Muscle of leg (tissue), 3 donors: ENCODE measurements at regions not wholly inside any gene's neighbourhood (a gene's known extent, or its start where the extent isn't known, plus 50 kb on each side); places are given as distances from the start of the nearest gene placed in this dataset.

Source experiments
- DNase-seq: peaks from one replicate; pipeline ENCODE4 v3.0.0; 2013
- H3K27ac ChIP-seq: one replicate; pipeline ENCODE4 v1.5.1; 2013; ENCODE audit warnings: mild to moderate bottlenecking, low read length, control low read depth
- H3K27me3 ChIP-seq: one replicate; pipeline ENCODE4 v1.6.1; 2013; ENCODE audit warnings: low read length; ENCODE audit not compliant: control insufficient read depth, insufficient read depth
- H3K36me3 ChIP-seq: one replicate; pipeline ENCODE4 v1.6.1; 2013; ENCODE audit warnings: low read length; ENCODE audit not compliant: control insufficient read depth, insufficient read depth
- H3K4me1 ChIP-seq: one replicate; pipeline ENCODE4 v1.6.1; 2013; ENCODE audit warnings: low read length; ENCODE audit not compliant: control insufficient read depth, insufficient read depth
- H3K4me3 ChIP-seq: one replicate; pipeline ENCODE4 v1.5.1; 2013; ENCODE audit warnings: low read length, control low read depth
- H3K9me3 ChIP-seq: replicated peaks from 2 replicates; pipeline ENCODE4 v1.6.1; 2013; ENCODE audit warnings: low read depth, low read length; ENCODE audit not compliant: control insufficient read depth
- WGBS: methylation state at CpG from one replicate; pipeline ENCODE4 v1.1.5; 2013; ENCODE audit warnings: missing lambda C conversion rate; ENCODE audit not compliant: insufficient coverage; 5-methylcytosine and 5-hydroxymethylcytosine counted together

- H3K36me3 ChIP-seq = no peaks in the 10 kb centered on the region
- no peak overlapping the region for H3K27ac ChIP-seq
- WGBS = 33% methylated on average over 1 of the region's 7 CpGs
- no peak overlapping the region for H3K4me3 ChIP-seq
- H3K27me3 ChIP-seq = peaks cover 22% of the 10 kb centered on the region
- H3K4me1 ChIP-seq = peaks cover 20% of the 10 kb centered on the region
- H3K9me3 ChIP-seq = no peaks in the 10 kb centered on the region
- no peak for DNase-seq
Measured at GRCh38 chr15:31228011-31228484, 98.6 kb upstream of the KLF13 start.

DNA sequence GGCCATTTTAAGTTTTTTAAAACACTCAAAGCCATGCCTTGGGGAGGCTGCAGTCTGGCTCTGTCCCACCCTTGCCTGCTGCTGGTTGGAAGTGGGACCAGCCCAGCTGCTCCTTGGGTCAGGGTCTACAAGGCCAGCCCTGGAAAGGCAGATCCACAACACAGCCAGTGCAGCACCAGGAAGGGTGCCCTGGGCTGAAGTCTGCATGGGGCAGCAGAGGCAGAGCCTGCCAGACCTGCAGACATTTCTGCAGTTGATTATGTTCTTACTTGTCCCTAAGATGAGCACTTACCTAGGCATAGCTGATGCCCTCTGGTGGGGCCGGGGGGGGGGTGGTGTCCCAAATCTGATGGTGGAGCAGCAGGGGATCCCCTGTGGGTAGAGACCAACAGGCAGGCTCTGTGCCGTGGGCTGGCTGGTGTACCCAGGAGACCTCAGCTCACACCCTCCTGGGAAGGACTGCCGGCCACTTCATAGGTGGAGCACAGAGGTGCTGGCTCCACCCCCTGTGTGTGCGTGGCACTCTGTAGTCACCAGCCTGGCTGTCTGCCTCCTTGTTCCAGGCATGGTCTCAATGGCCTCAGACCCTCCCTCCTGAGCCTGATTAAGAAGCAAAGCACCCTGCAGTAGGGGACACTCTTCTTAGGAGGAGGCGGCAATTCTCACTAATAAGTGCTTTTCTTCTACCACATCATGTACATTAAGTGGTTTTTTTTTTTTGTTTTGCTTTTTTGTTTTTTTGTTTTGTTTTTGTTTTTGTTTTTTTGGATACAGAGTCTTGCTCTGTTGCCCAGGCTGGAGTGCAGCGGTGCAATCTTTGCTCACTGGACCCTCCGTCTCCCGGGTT lies 97.4 kb upstream of the KLF13 start:
- DNase-seq = no peak
- Histone ChIP-seq H3K36me3 (no peaks in the 10 kb centered on the region), H3K9me3 (no peaks in the 10 kb centered on the region), H3K27me3 (peaks cover 10% of the 10 kb centered on the region), H3K4me1 (peaks cover 9% of the 10 kb centered on the region), H3K27ac (no peak overlapping the region), H3K4me3 (no peak overlapping the region)
- 30% methylated on average over 4 of the region's 8 CpGs for WGBS

DNA sequence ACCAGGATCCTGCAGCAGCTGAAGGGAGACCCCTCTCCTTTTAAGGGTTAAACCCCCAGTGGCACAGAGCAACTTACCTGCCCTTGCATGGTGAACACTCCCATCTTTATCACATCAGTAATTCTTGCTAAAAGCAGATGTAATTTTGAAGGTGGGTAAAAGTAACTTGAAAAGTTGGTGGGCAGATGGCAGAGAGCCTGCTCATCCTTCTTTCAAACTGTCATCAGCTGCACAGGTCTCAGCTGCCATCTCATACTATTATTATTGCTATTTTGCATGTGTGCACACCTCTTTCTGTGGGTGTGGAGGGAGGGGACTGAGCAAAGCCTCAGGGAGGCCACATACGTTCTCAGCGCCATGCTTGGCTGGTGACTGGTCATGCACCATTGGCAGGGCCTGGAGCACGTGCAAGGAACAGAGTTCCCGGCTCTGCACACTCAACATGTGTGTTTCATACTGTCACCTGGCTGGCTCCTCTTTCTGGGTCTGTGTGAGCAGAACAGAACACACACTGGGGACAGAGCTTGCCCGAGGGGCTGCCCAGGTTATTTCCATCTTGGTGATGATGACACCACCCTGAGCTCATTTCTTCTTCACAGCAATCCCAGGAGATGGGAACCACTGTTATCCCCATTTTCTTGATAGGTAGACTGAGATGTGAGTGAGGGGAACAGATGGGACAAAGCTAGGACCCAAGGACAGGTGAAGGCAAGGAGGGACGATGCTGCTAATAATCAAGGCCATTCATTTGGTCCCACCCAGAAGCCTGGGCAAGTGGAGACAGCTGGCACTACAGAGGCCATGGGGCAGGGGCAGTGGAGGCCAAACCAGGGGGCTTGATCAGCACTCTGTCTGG lies 95.8 kb upstream of the KLF13 start:
- no peak overlapping the region for H3K27ac ChIP-seq
- no peaks in the 10 kb centered on the region for H3K36me3 ChIP-seq
- no peak overlapping the region for H3K4me3 ChIP-seq
- WGBS = 76% methylated on average over 4 of the region's 6 CpGs
- DNase-seq = no peak
- H3K9me3 ChIP-seq = no peaks in the 10 kb centered on the region
- peaks cover 3% of the 10 kb centered on the region for H3K4me1 ChIP-seq
- peaks cover 2% of the 10 kb centered on the region for H3K27me3 ChIP-seq

DNA sequence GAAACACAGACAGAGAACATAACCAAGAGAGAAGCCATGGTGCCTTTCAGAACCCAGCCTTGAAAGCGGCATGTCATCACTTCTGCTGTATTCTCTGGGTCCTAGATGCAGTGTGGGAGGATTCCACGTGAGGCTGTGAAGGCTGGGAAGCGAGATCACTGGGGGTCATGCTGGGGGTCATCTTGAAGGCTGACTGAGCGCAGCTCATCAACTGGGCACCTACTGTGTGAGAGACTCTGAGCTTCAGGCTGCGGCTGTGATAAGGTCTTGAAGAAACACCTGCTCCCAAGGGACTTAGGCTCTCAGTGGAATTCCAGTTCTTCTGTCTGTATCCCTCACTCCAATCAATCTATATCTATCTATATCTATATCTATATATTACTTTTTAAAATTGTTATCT lies 91.8 kb upstream of the KLF13 start:
- Histone ChIP-seq H3K9me3 (no peaks in the 10 kb centered on the region), H3K27ac (no peak overlapping the region), H3K4me1 (peaks cover 18% of the 10 kb centered on the region), H3K36me3 (no peaks in the 10 kb centered on the region), H3K27me3 (no peaks in the 10 kb centered on the region), H3K4me3 (no peak overlapping the region)
- DNase-seq = no peak
- WGBS = 73% methylated on average over 5 of the region's 5 CpGs

- DNase-seq = no peak
- whole genome bisulfite sequencing = 52% methylated on average over 4 of the region's 20 CpGs
- Histone ChIP-seq H3K36me3 (no peaks in the 10 kb centered on the region), H3K27ac (peak overlapping the region; percentile 7), H3K27me3 (no peaks in the 10 kb centered on the region), H3K9me3 (no peaks in the 10 kb centered on the region), H3K4me1 (peaks cover 18% of the 10 kb centered on the region), H3K4me3 (no peak overlapping the region)
Measured at GRCh38 chr15:31235311-31236183, 91.1 kb upstream of the KLF13 start.

DNA sequence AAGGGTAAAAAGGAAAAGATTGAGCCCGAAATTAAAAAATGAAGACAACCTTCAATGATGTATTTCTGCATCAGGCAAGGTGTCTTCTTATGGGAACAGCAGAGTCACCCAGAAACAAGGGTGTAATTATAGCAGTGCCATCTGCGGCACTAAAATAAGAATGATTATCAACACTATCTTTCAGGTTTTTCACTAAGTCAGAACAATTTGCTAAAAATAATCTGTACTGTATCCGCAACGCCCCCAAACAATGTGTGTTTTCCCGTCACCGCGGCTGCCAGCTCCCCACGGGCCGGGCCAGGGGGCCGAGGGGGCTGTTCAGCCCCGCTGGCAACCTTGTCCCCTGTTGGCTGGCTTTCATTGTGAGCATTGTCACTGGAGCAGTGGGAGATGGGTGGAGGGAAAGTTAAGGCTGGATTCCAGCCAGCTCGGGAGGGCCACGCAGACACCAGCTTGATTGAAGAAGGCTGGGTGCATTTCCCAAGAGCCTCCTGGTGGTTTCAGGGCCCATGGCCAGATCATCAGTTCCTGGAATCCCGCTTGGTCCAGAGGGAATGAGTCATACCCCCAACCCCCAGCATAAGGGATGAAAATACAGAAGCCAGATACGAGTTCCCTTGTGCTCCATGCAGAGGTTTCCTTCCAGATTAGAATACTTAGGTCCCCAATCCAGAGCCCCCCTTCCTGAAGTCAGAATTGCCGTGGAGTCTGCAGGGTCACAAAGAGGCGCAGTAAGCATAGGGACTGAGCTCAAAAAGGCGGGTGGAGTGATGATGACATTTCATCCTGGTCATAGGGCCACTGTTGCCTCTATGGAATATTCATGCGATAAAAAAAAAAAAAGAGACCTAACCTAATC lies 90.2 kb upstream of the KLF13 start:
- Histone ChIP-seq H3K27ac (peak overlapping the region; percentile 7), H3K27me3 (no peaks in the 10 kb centered on the region), H3K4me3 (no peak overlapping the region), H3K36me3 (no peaks in the 10 kb centered on the region), H3K4me1 (peaks cover 18% of the 10 kb centered on the region), H3K9me3 (no peaks in the 10 kb centered on the region)
- WGBS = 42% methylated on average over 3 of the region's 19 CpGs
- peak; percentile 59 for DNase-seq

GRCh38 chr15:31237043-31237324 lies 89.7 kb upstream of the KLF13 start:
- H3K27me3 ChIP-seq = no peaks in the 10 kb centered on the region
- H3K9me3 ChIP-seq = no peaks in the 10 kb centered on the region
- no peak overlapping the region for H3K4me3 ChIP-seq
- no peak overlapping the region for H3K27ac ChIP-seq
- whole genome bisulfite sequencing = no CpG with 5 or more reads among the region's 3 CpGs
- DNase-seq = no peak
- H3K36me3 ChIP-seq = no peaks in the 10 kb centered on the region
- H3K4me1 ChIP-seq = peaks cover 18% of the 10 kb centered on the region

DNA sequence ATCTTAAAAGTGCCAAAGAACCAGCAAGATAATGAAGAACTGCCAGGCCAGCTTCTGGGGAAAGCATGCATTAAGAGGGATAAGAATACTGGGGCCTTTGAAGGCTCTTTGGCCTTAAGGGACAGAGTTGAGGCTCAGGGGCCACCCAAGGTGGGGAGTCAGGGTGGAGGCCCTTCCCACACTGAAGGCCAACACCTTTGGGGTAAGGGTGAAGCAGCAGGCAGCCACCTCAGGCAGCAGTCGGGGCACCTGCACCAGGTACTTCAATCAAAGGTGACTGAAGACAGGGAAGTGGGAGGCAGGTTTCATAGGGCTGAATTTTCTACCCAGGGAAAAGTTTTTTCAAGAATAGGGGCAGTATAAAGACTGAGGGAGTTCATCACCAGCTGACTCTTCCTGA lies 87.7 kb upstream of the KLF13 start:
- H3K36me3 ChIP-seq = no peaks in the 10 kb centered on the region
- H3K27me3 ChIP-seq = no peaks in the 10 kb centered on the region
- no peak overlapping the region for H3K27ac ChIP-seq
- 71% methylated on average over 1 of the region's 1 CpG for WGBS
- H3K4me3 ChIP-seq = no peak overlapping the region
- H3K9me3 ChIP-seq = no peaks in the 10 kb centered on the region
- no peak for DNase-seq
- H3K4me1 ChIP-seq = peaks cover 18% of the 10 kb centered on the region

DNA sequence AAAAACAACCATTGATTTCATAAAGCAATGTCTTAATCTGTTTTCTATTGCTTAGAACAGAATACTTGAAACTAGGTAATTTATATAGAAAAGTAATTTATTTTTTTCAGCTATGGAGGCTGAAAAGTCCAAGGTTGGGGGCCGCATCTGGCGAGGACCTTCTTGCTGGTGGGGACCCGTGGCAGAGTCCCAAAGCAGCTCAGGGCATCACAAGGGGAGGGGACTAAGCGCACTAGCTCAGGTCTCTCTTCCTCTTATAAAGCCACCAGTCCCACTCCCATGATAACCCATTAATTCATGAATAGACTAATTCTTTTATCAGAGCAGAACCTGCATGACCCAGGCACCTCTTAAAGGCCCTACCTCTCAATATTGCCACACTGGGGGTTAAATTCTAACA lies 87.2 kb upstream of the KLF13 start:
- Histone ChIP-seq H3K4me1 (peaks cover 18% of the 10 kb centered on the region), H3K27ac (no peak overlapping the region)
- WGBS = 83% methylated on average over 2 of the region's 4 CpGs

More for the DNA sequence above, 87.2 kb upstream of the KLF13 start:
- Histone ChIP-seq H3K27me3 (no peaks in the 10 kb centered on the region), H3K36me3 (no peaks in the 10 kb centered on the region), H3K9me3 (no peaks in the 10 kb centered on the region), H3K4me3 (no peak overlapping the region)
- no peak for DNase-seq
